GM12878 (cell line): ENCODE measurements at regions not wholly inside any gene's neighbourhood (a gene's known extent, or its start where the extent isn't known, plus 50 kb on each side); places are given as distances from the start of the nearest gene placed in this dataset.

Experiments used
- ATAC-seq: fragments of 200-7000 bp; cut with Tn5 transposase; 3 replicates; pipeline ENCODE4 v1.9.1; 2020; ENCODE audit warnings: mild to moderate bottlenecking, moderate library complexity
- BruUV-seq: library from RNA; stranded (reverse); fragments of 400-500 nt; replicated peaks from 2 replicates; lab custom pipeline; 2021; lab: Mats Ljungman, UMichigan
- CTCF ChIA-PET: fragments of 300-600 bp; sonication (Branson Sonifier 250); formaldehyde crosslinking; extraction: SDS; loops from one replicate; lab custom pipeline; 2021; ENCODE audit warnings: inconsistent platforms; lab: Yijun Ruan, JAX
- POLR2A ChIA-PET: fragments of 350-600 bp; formaldehyde crosslinking; extraction: SDS; loops from one replicate; lab custom pipeline; 2021; ENCODE audit warnings: inconsistent platforms; lab: Charles Lee
- RAD21 ChIA-PET: fragments of 300-600 bp; sonication (Branson Sonifier 250); formaldehyde crosslinking; loops from one replicate; lab custom pipeline; 2023; ENCODE audit warnings: antibody characterized with exemption; ENCODE audit not compliant: unreplicated experiment; lab: Charles Lee
- SMC1A ChIA-PET: fragments of 300-600 bp; sonication (Branson Sonifier 250); formaldehyde crosslinking; loops from one replicate; lab custom pipeline; 2023; ENCODE audit not compliant: unreplicated experiment, uncharacterized antibody; lab: Charles Lee
- DNase-seq: peaks from one replicate; pipeline ENCODE4 v3.0.0-alpha.2; 2011; ENCODE audit warnings: low read depth, low spot score
- FAIRE-seq: peaks from 3 replicates; lab custom pipeline; 2011; peaks lifted over from hg19 to GRCh38; lab: Jason Lieb, UNC
- H2AFZ ChIP-seq: 2 replicates; pipeline ENCODE4 v1.6.0; 2011; ENCODE audit warnings: low read depth, low read length, control low read depth; ENCODE audit not compliant: control insufficient read depth
- H3K27ac ChIP-seq: 2 replicates; pipeline ENCODE4 v1.5.1; 2011; ENCODE audit warnings: control low read depth; ENCODE audit not compliant: control insufficient read depth, insufficient read depth
- H3K27me3 ChIP-seq, 2 experiments: replicated peaks in 1 of 2; 2 replicates each; pipeline versions ENCODE4 v1.6.0 to v1.6.1; 2011; ENCODE audit warnings: low read length in 1 of 2; ENCODE audit not compliant: control insufficient read depth in 2 of 2, insufficient read depth in 2 of 2
- H3K36me3 ChIP-seq, 2 experiments: 2 replicates each; pipeline ENCODE4 v1.5.1; 2011; ENCODE audit warnings: low read length in 1 of 2; ENCODE audit not compliant: control insufficient read depth in 2 of 2, insufficient read depth in 2 of 2
- H3K4me1 ChIP-seq: 2 replicates; pipeline ENCODE4 v1.6.1; 2011; ENCODE audit warnings: mild to moderate bottlenecking, low read length, moderate library complexity, mixed read lengths; ENCODE audit not compliant: control insufficient read depth, insufficient read depth
- H3K4me2 ChIP-seq: 2 replicates; pipeline ENCODE4 v1.6.0; 2011; ENCODE audit warnings: control low read depth; ENCODE audit not compliant: control insufficient read depth, insufficient read depth
- H3K4me3 ChIP-seq: fragments of 200-600 bp; sonication (generic); 2 replicates; pipeline ENCODE4 v1.5.1; 2016
- H3K79me2 ChIP-seq: 2 replicates; pipeline ENCODE4 v1.6.0; 2011; ENCODE audit warnings: low read length; ENCODE audit not compliant: control insufficient read depth, insufficient read depth
- H3K9ac ChIP-seq: 2 replicates; pipeline ENCODE4 v1.8.0; 2011; ENCODE audit warnings: low read length, control low read depth, mixed read lengths; ENCODE audit not compliant: control insufficient read depth, insufficient read depth
- H3K9me3 ChIP-seq: replicated peaks from 3 replicates; pipeline ENCODE4 v1.5.1; 2011; ENCODE audit warnings: mild to moderate bottlenecking, low read length; ENCODE audit not compliant: control insufficient read depth, insufficient read depth
- H4K20me1 ChIP-seq: 2 replicates; pipeline ENCODE4 v1.6.0; 2011; ENCODE audit not compliant: control insufficient read depth, insufficient read depth
- BACH1 ChIP-seq: fragments of 450-650 bp; IDR thresholded peaks from 2 replicates; pipeline ENCODE4 v1.6.1; 2017; ENCODE audit warnings: mild to moderate bottlenecking, borderline replicate concordance
- ELK1 ChIP-seq: IDR thresholded peaks from 2 replicates; pipeline ENCODE4 v1.6.1; 2012; ENCODE audit warnings: low read depth, low read length, improper control_type of control experiment
- IKZF2 ChIP-seq, 2 experiments: fragments of 450-650 bp; IDR thresholded peaks; 2 replicates each; pipeline ENCODE4 v1.6.1; 2017; ENCODE audit warnings: mild to moderate bottlenecking in 2 of 2, moderate library complexity in 2 of 2
- MEF2B ChIP-seq: fragments of 450-650 bp; IDR thresholded peaks from 2 replicates; pipeline ENCODE4 v1.6.1; 2018; ENCODE audit warnings: mild to moderate bottlenecking, moderate library complexity; ENCODE audit not compliant: partially characterized antibody, poor library complexity, severe bottlenecking
- NR2C1 ChIP-seq: fragments of 450-650 bp; IDR thresholded peaks from 2 replicates; pipeline ENCODE4 v1.6.1; 2017; ENCODE audit warnings: antibody characterized with exemption, mild to moderate bottlenecking, moderate library complexity
- POLR2AphosphoS5 ChIP-seq: IDR thresholded peaks from 2 replicates; pipeline ENCODE4 v1.6.1; 2011; ENCODE audit warnings: mild to moderate bottlenecking, low read length, inconsistent platforms
- SMAD1 ChIP-seq: fragments of 450-650 bp; IDR thresholded peaks from 2 replicates; pipeline ENCODE4 v1.6.1; 2018; ENCODE audit warnings: mild to moderate bottlenecking, low read depth; ENCODE audit not compliant: partially characterized antibody
- SMC3 ChIP-seq: IDR thresholded peaks from 2 replicates; pipeline ENCODE4 v1.6.1; 2011; ENCODE audit warnings: low read length, improper control_type of control experiment, borderline replicate concordance
- SREBF1 ChIP-seq: IDR thresholded peaks from 2 replicates; pipeline ENCODE4 v1.6.1; 2012; ENCODE audit warnings: mild to moderate bottlenecking, low read length
- TARDBP ChIP-seq: IDR thresholded peaks from 2 replicates; pipeline ENCODE4 v1.6.1; 2016; ENCODE audit warnings: borderline replicate concordance
- YY1 ChIP-seq: IDR thresholded peaks from 2 replicates; pipeline ENCODE4 v1.6.1; 2011; ENCODE audit warnings: low read depth, mild to moderate bottlenecking, low read length
- WGBS: methylation state at CpG from one replicate; pipeline ENCODE4 v1.1.6; 2016; ENCODE audit warnings: low lambda C conversion rate; ENCODE audit not compliant: insufficient replicate concordance, insufficient coverage; ENCODE audit errors: missing lambda C conversion rate; 5-methylcytosine and 5-hydroxymethylcytosine counted together
- in situ Hi-C: fragments of 300-500 bp; cut with MboI; formaldehyde crosslinking; loops from 9 replicates; pipeline ENCODE4 v1.14.3; 2018; ENCODE audit warnings: mixed read lengths
- intact Hi-C: fragments of 100-400 bp; cut with micrococcal nuclease; formaldehyde crosslinking; loops from one replicate; pipeline ENCODE4 v1.14.2; 2022; ENCODE audit not compliant: unreplicated experiment
- TF ChIP-seq, protein P1 (sequence below): IDR thresholded peaks from 2 replicates; pipeline ENCODE4 v1.6.1; 2011; ENCODE audit warnings: low read depth, mild to moderate bottlenecking, low read length, moderate library complexity, borderline replicate concordance; ENCODE audit errors: extremely low read depth

DNA sequence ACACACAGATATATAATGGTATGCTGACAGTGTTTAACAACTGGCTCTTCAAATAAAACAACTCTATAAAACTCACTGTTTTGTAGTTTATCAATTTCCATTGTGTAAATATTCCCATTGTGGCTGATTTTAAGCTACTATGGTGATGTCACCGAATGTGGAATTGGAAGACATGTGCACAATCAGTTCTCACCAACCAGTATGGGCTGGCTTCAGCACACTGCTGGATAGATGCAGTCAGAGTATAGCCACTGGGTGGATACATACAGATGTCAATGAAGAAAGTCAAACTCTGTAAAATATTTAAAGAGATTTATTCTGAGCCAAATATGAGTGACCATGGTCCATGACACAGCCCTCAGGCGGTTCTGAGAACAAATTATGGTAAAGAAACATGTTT is 475.9 kb upstream of the SMARCA2 start:
- Histone ChIP-seq H3K4me3 (no peak overlapping the region), H3K27ac (no peak overlapping the region), H3K4me1 (peaks cover 6% of the 10 kb centered on the region; the same call in 1 of the 2 replicates), H3K9me3 (no peaks in the 10 kb centered on the region), H4K20me1 (no peaks in the 10 kb centered on the region), H2AFZ (no peak overlapping the region), H3K79me2 (no peaks in the 10 kb centered on the region), H3K9ac (no peak overlapping the region), H3K36me3 (no peaks in the 10 kb centered on the region), H3K27me3 (no peaks in the 10 kb centered on the region), H3K4me2 (no peak overlapping the region)
- SMC1A ChIA-PET: interaction anchor here (1.4 to 5.4 kb wide), 3 partner anchors 10 to 63 kb away, joined by 3 to 36 read pairs (median 13); no protein-coding TSS in a partner anchor
- RAD21 ChIA-PET: no interaction called here
- FAIRE-seq (no peak), ATAC-seq (no peak), DNase-seq (no peak)
- POLR2A ChIA-PET: interaction anchor here (0.6 to 1.0 kb wide), 2 partner anchors 8 to 16 kb away, joined by 3 read pairs; no protein-coding TSS in a partner anchor
- no TSS peak for BruUV-seq
- intact Hi-C loops: loop anchor here (10.0 kb wide), 1 partner anchor 386 kb away; no protein-coding TSS in a partner anchor
- in situ Hi-C loops: no loop called here
- TF ChIP-seq YY1: no peak
- no peak for TF ChIP-seq TARDBP
- TF ChIP-seq MEF2B: no peak
- no peak for TF ChIP-seq POLR2AphosphoS5
- no peak for TF ChIP-seq BACH1
- no peak for TF ChIP-seq SMAD1
- TF ChIP-seq SMC3: no peak
- TF ChIP-seq NR2C1: no peak
- 0% methylated on average over 2 of the region's 2 CpGs for WGBS
- CTCF ChIA-PET: no interaction called here

- no peak overlapping the region for H3K4me2 ChIP-seq
- no peak overlapping the region for H3K4me3 ChIP-seq
- in situ Hi-C loops: no loop called here
- WGBS: 0% methylated on average over 1 of the region's 1 CpG
- DNase-seq (no peak), ATAC-seq (no peak), FAIRE-seq (no peak)
- no peaks in the 10 kb centered on the region for H3K9me3 ChIP-seq
- no peaks in the 10 kb centered on the region; a peak in 1 of 4 replicates for H3K27me3 ChIP-seq
- BruUV-seq: no TSS peak
- H2AFZ ChIP-seq: no peak overlapping the region
- intact Hi-C loops: no loop called here
- H3K79me2 ChIP-seq: no peaks in the 10 kb centered on the region
- no peak for TF ChIP-seq ELK1
- TF ChIP-seq SREBF1: no peak
- TF ChIP-seq, protein P1, sequence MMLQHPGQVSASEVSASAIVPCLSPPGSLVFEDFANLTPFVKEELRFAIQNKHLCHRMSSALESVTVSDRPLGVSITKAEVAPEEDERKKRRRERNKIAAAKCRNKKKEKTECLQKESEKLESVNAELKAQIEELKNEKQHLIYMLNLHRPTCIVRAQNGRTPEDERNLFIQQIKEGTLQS: no peak
- TF ChIP-seq IKZF2 (IDR thresholded peaks at IDR 0.05): no peak
- H3K27ac ChIP-seq: no peak overlapping the region
- ChIA-PET SMC1A (interaction anchor here (1.4 to 4.3 kb wide), 4 partner anchors 11 to 31 kb away, joined by 3 to 36 read pairs (median 4); no protein-coding TSS in a partner anchor), RAD21 (no interaction called here), CTCF (interaction anchor here (1.1 kb wide), 1 partner anchor 8 kb away, joined by 4 read pairs; no protein-coding TSS in a partner anchor), POLR2A (interaction anchor here (1.4 kb wide), 1 partner anchor 13 kb away, joined by 4 read pairs; no protein-coding TSS in a partner anchor)
- H4K20me1 ChIP-seq: no peaks in the 10 kb centered on the region
- H3K36me3 ChIP-seq: no peaks in the 10 kb centered on the region
- no peak overlapping the region for H3K9ac ChIP-seq
- H3K4me1 ChIP-seq: no peaks in the 10 kb centered on the region
These were observed 464.5 kb upstream of the SMARCA2 start for GRCh38 chr9:1550636-1551035.
